ENCODE measurements at regions not wholly inside any gene's neighbourhood (a gene's known extent, or its start where the extent isn't known, plus 50 kb on each side); places are given as distances from the start of the nearest gene placed in this dataset.
"Not testable (repeated sequence)": the region's sequence is repeated elsewhere in the genome, so short reads cannot be mapped to it uniquely, and the experiment has no call there.

GRCh38 chr6:112401083-112401482 is 54.0 kb downstream of the RFPL4B start:
- Mint-ChIP-seq H3K4me1 (no peaks in the 10 kb centered on the region), H3K4me3 (no peak overlapping the region), H3K9me3 (no peaks in the 10 kb centered on the region), H3K27me3 (peaks cover 4% of the 10 kb centered on the region), H3K27ac (no peak overlapping the region), H3K36me3 (ENCODE audit: low read depth) (no peaks in the 10 kb centered on the region)
- ChIA-PET CTCF (no interaction called here), POLR2A (no interaction called here)
- DNase-seq: no peak

- ChIA-PET CTCF (no interaction called here), POLR2A (no interaction called here)
- Mint-ChIP-seq H3K4me3 (no peak overlapping the region), H3K27me3 (peaks cover 2% of the 10 kb centered on the region), H3K9me3 (no peaks in the 10 kb centered on the region), H3K27ac (no peak overlapping the region), H3K36me3 (ENCODE audit: low read depth) (no peaks in the 10 kb centered on the region), H3K4me1 (no peaks in the 10 kb centered on the region)
- no peak for DNase-seq
Measured at GRCh38 chr6:112407101-112407590, 60.0 kb downstream of the RFPL4B start.

DNA sequence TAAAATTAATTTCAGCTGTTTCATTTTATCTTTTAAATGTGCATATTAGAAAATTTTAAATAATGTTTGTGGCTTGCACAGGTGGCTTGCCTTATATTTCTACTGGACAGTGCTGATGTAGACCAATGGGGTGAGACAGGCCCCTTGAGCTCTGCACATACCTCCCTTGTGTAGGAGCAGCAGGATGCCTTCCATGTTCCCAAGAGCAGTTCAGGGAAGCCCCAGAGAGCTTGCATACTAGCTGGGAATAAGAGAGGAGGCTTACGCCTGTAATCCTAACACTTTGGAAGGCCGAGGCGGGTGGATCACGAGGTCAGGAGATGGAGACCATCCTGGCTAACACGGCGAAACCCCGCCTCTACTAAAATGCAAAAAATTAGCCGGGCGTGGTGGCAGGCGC is 61.4 kb downstream of the RFPL4B start:
- POLR2A ChIA-PET: no interaction called here
- no peaks in the 10 kb centered on the region for H3K9me3 Mint-ChIP-seq
- CTCF ChIA-PET: no interaction called here
- H3K4me3 Mint-ChIP-seq: no peak overlapping the region
- no peaks in the 10 kb centered on the region for H3K27me3 Mint-ChIP-seq
- H3K4me1 Mint-ChIP-seq: no peaks in the 10 kb centered on the region
- DNase-seq: no peak
- H3K27ac Mint-ChIP-seq: no peak overlapping the region
- no peaks in the 10 kb centered on the region for H3K36me3 Mint-ChIP-seq (ENCODE audit: low read depth)

GRCh38 chr6:112409311-112409710 is 62.2 kb downstream of the RFPL4B start:
- ChIA-PET POLR2A (no interaction called here), CTCF (no interaction called here)
- DNase-seq: no peak
- Mint-ChIP-seq H3K4me3 (no peak overlapping the region), H3K4me1 (no peaks in the 10 kb centered on the region), H3K36me3 (ENCODE audit: low read depth) (no peaks in the 10 kb centered on the region), H3K27me3 (no peaks in the 10 kb centered on the region), H3K9me3 (no peaks in the 10 kb centered on the region), H3K27ac (no peak overlapping the region)

DNA sequence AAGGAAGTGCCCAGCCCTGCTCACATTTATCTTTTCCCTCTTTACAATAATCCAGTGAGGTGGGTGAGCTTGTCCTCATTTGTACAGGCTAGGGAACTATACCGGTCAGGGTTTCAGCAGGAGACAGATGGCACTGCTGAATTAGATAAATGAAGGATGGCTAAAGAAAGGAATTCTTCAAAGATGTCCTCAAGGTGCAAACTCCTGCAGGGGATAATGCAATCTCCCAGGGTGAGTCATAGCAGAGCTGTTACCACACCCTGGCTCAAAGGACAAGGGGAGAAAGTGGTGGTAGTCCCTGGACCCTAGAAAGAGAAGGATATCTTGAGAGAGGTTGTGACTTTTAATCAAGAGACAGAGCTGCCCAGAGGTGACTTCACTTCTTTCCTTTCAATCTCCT is 66.7 kb downstream of the RFPL4B start:
- no peaks in the 10 kb centered on the region for H3K4me1 Mint-ChIP-seq
- no peak overlapping the region for H3K4me3 Mint-ChIP-seq
- no peak overlapping the region for H3K27ac Mint-ChIP-seq
- H3K27me3 Mint-ChIP-seq: peaks cover 3% of the 10 kb centered on the region
- no peak for DNase-seq
- POLR2A ChIA-PET: no interaction called here
- no peaks in the 10 kb centered on the region for H3K36me3 Mint-ChIP-seq (ENCODE audit: low read depth)
- no peaks in the 10 kb centered on the region for H3K9me3 Mint-ChIP-seq
- CTCF ChIA-PET: no interaction called here

DNA sequence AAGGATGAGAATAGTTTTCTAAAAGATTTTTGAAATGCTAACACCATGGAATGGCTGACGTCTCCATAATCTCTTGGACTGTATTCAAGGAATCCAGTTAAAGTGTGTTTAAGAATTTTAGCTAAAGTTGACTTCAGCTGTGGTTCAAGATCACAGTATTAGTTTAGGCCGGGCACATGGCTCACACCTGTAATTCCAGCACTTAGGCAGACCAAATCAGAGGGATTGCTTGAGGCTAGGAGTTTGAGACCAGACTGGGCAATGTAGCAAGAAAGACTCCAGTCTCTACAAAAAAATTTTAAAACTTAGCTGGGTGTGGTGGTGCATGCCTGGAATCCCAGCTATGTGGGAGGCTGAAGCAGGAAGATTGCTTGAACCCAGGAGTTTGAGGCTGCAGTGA is 68.2 kb downstream of the RFPL4B start:
- DNase-seq: no peak
- CTCF ChIA-PET: no interaction called here
- H3K36me3 Mint-ChIP-seq (ENCODE audit: low read depth): no peaks in the 10 kb centered on the region
- no peaks in the 10 kb centered on the region for H3K9me3 Mint-ChIP-seq
- H3K4me3 Mint-ChIP-seq: no peak overlapping the region
- POLR2A ChIA-PET: no interaction called here
- no peak overlapping the region for H3K27ac Mint-ChIP-seq
- H3K27me3 Mint-ChIP-seq: peaks cover 3% of the 10 kb centered on the region
- no peaks in the 10 kb centered on the region for H3K4me1 Mint-ChIP-seq

DNA sequence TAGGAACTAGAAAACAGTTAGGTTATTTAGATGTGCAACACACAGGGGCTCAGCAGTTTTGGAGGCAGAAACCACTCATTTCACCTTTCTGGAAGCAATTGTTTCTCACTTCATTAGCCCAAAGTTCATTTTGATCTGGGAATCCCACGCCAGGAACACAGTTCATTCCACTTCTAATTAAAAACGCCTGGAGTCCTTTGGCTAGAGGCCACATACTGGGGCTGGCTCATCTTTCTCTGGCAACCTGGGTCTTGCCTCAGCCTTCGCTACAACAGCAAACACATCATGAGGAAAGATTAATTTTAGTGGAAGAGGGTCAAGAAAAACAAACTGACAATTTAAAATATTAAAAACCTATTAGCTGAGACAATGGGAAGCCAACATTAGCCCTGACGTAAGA is 69.7 kb downstream of the RFPL4B start:
- no peak for DNase-seq
- ChIA-PET POLR2A (no interaction called here), CTCF (no interaction called here)
- Mint-ChIP-seq H3K4me3 (no peak overlapping the region), H3K9me3 (no peaks in the 10 kb centered on the region), H3K4me1 (no peaks in the 10 kb centered on the region), H3K36me3 (ENCODE audit: low read depth) (no peaks in the 10 kb centered on the region), H3K27ac (no peak overlapping the region), H3K27me3 (peaks cover 3% of the 10 kb centered on the region)

- POLR2A ChIA-PET; CTCF ChIA-PET; H3K27ac Mint-ChIP-seq; DNase-seq; H3K4me1 Mint-ChIP-seq; H3K4me3 Mint-ChIP-seq; H3K27me3 Mint-ChIP-seq; H3K36me3 Mint-ChIP-seq (ENCODE audit: low read depth); H3K9me3 Mint-ChIP-seq: not testable (repeated sequence)
Measured at GRCh38 chr6:112427011-112427410, 79.9 kb downstream of the RFPL4B start.

GRCh38 chr6:112427499-112427898 is 80.4 kb downstream of the RFPL4B start:
- POLR2A ChIA-PET: interaction anchor here (1.1 kb wide), 1 partner anchor 30 kb away, joined by 3 read pairs; no protein-coding TSS in a partner anchor
- Mint-ChIP-seq H3K4me3 (no peak overlapping the region), H3K4me1 (no peaks in the 10 kb centered on the region), H3K36me3 (ENCODE audit: low read depth) (no peaks in the 10 kb centered on the region), H3K27ac (no peak overlapping the region), H3K9me3 (no peaks in the 10 kb centered on the region), H3K27me3 (peaks cover 1% of the 10 kb centered on the region)
- no peak for DNase-seq
- CTCF ChIA-PET: no interaction called here

GRCh38 chr6:112428477-112428876 is 81.3 kb downstream of the RFPL4B start:
- H3K4me1 Mint-ChIP-seq: no peaks in the 10 kb centered on the region
- no peaks in the 10 kb centered on the region for H3K9me3 Mint-ChIP-seq
- no peaks in the 10 kb centered on the region for H3K36me3 Mint-ChIP-seq (ENCODE audit: low read depth)
- peaks cover 1% of the 10 kb centered on the region for H3K27me3 Mint-ChIP-seq
- POLR2A ChIA-PET: interaction anchor here (1.1 kb wide), 1 partner anchor 29 kb away, joined by 3 read pairs; no protein-coding TSS in a partner anchor
- CTCF ChIA-PET: no interaction called here
- no peak for DNase-seq
- H3K27ac Mint-ChIP-seq: no peak overlapping the region
- no peak overlapping the region for H3K4me3 Mint-ChIP-seq

- POLR2A ChIA-PET: no interaction called here
- CTCF ChIA-PET: no interaction called here
- no peak for DNase-seq
- H3K4me1 Mint-ChIP-seq: no peaks in the 10 kb centered on the region
- no peaks in the 10 kb centered on the region for H3K9me3 Mint-ChIP-seq
- H3K36me3 Mint-ChIP-seq (ENCODE audit: low read depth): no peaks in the 10 kb centered on the region
- H3K4me3 Mint-ChIP-seq: no peak overlapping the region
- H3K27ac Mint-ChIP-seq: no peak overlapping the region
- no peaks in the 10 kb centered on the region for H3K27me3 Mint-ChIP-seq
Measured at GRCh38 chr6:112429226-112429625, 82.1 kb downstream of the RFPL4B start.

DNA sequence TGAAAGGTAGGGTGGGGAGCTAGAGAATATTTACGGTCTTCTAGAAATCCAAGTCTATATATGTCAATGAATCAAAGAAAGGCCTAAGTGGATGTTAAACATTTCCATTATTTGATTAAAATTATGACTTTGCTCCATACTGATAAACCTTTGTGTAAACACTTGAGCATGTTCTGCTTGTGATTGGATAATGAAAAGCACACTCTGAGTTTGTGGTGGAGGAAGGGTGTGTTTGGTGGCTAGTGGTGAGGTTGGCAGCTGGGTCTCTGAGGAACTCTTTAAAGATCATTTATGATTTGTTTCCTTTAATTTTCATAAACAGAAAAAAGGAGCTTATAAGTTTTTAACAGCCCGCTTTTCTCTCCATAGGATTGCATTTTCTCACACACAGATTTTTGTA is 84.7 kb downstream of the RFPL4B start:
- H3K9me3 Mint-ChIP-seq: no peaks in the 10 kb centered on the region
- CTCF ChIA-PET: no interaction called here
- H3K36me3 Mint-ChIP-seq (ENCODE audit: low read depth): no peaks in the 10 kb centered on the region

DNA sequence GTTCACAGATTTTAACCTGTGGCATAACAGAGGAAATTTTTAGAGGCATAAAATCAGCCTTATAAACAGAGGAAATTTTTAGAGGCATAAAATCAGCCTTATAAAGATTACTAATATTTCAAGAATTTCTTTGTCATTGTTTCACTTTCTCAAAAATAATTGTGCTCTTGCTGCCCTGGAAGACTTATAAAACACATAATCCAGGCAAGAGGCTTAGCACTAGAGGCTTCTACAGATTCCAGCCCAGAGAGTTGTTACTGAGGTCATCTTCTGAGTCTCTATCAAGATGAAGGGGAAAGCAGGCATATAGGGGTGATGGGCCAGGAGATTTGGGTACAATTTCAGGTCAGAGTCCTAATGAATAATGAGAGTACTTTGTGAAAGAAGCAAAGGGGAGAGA is 85.7 kb downstream of the RFPL4B start:
- H3K36me3 Mint-ChIP-seq (ENCODE audit: low read depth): no peaks in the 10 kb centered on the region
- H3K27me3 Mint-ChIP-seq: no peaks in the 10 kb centered on the region
- ChIA-PET CTCF (no interaction called here), POLR2A (no interaction called here)
- H3K4me1 Mint-ChIP-seq: no peaks in the 10 kb centered on the region
- no peak overlapping the region for H3K27ac Mint-ChIP-seq
- DNase-seq: no peak
- H3K4me3 Mint-ChIP-seq: no peak overlapping the region
- H3K9me3 Mint-ChIP-seq: no peaks in the 10 kb centered on the region

More for the DNA sequence above, 84.7 kb downstream of the RFPL4B start:
- no peak overlapping the region for H3K27ac Mint-ChIP-seq
- no peaks in the 10 kb centered on the region for H3K27me3 Mint-ChIP-seq
- POLR2A ChIA-PET: no interaction called here
- DNase-seq: no peak
- H3K4me1 Mint-ChIP-seq: no peaks in the 10 kb centered on the region
- H3K4me3 Mint-ChIP-seq: no peak overlapping the region

GRCh38 chr6:112433457-112433856 is 86.3 kb downstream of the RFPL4B start:
- ChIA-PET CTCF (no interaction called here), POLR2A (no interaction called here)
- H3K9me3 Mint-ChIP-seq: no peaks in the 10 kb centered on the region
- H3K36me3 Mint-ChIP-seq (ENCODE audit: low read depth): no peaks in the 10 kb centered on the region
- no peaks in the 10 kb centered on the region for H3K27me3 Mint-ChIP-seq
- no peaks in the 10 kb centered on the region for H3K4me1 Mint-ChIP-seq
- DNase-seq: no peak
- H3K27ac Mint-ChIP-seq: no peak overlapping the region
- H3K4me3 Mint-ChIP-seq: no peak overlapping the region

DNA sequence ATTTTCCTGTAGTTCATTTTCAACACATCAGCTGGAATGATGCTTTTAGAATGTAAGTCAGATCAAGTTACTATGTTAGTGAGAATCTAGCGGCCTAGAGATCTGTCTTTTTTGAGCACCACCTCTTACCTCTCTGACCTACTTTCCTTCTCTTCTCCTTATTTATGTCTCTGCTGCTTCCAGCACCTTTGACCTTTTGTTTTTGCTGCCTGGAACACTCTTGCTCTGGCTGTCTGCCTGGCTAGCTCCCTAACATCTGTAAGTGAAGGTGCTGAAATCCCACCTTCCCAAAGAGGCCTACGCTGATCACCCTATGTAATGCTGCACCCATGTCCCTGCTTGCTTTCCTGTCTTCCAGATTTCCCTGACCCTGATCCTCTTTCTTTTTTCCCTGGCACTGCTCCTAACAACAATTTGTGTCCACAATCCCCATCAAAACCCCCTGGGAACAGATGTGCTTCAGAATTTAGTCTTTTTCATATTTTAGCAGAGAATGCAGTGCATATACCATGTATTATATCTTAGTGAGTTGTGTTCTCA is 87.8 kb downstream of the RFPL4B start:
- POLR2A ChIA-PET: no interaction called here
- Mint-ChIP-seq H3K27ac (no peak overlapping the region), H3K27me3 (no peaks in the 10 kb centered on the region)

More for the DNA sequence above, 87.8 kb downstream of the RFPL4B start:
- H3K4me1 Mint-ChIP-seq: no peaks in the 10 kb centered on the region
- H3K36me3 Mint-ChIP-seq (ENCODE audit: low read depth): no peaks in the 10 kb centered on the region
- no peak overlapping the region for H3K4me3 Mint-ChIP-seq
- no peak for DNase-seq
- no peaks in the 10 kb centered on the region for H3K9me3 Mint-ChIP-seq
- CTCF ChIA-PET: no interaction called here

Data from activated CD4-positive, alpha-beta memory T cell treated with anti-CD3 and anti-CD28 coated beads, Interleukin-2, amount 10 ng/mL, durations not matched to agents 7 days and 5 days (primary cell).